Stimulated activated effector memory CD8-positive, alpha-beta T cell treated with anti-CD3 and anti-CD28 coated beads, Interleukin-12 subunit alpha, Interleukin-12 subunit beta, amount 100 ng/mL, for 72 hours (primary cell): ENCODE measurements at regions not wholly inside any gene's neighbourhood (a gene's known extent, or its start where the extent isn't known, plus 50 kb on each side); places are given as distances from the start of the nearest gene placed in this dataset.

Source experiments
- ATAC-seq: fragments of 150-1000 bp; cut with Tn5 transposase; 2 replicates; pipeline ENCODE4 v1.10.0; 2021
- DNase-seq, 2 donors: peaks; one replicate each; pipeline ENCODE4 v3.0.0; 2021 to 2022; ENCODE audit warnings: low spot score in 2 of 2
- H3K27ac Mint-ChIP-seq: one replicate; pipeline ENCODE4 v1.8.0; 2022; ENCODE audit warnings: mild to moderate bottlenecking, mixed read lengths
- H3K36me3 Mint-ChIP-seq: one replicate; pipeline ENCODE4 v1.8.0; 2022; ENCODE audit warnings: mild to moderate bottlenecking, mixed read lengths
- H3K4me1 Mint-ChIP-seq: one replicate; pipeline ENCODE4 v1.8.0; 2022; ENCODE audit warnings: mixed read lengths
- H3K4me3 Mint-ChIP-seq: one replicate; pipeline ENCODE4 v1.8.0; 2022; ENCODE audit warnings: mild to moderate bottlenecking, mixed read lengths
- H3K9me3 Mint-ChIP-seq: one replicate; pipeline ENCODE4 v1.8.0; 2022; ENCODE audit warnings: mixed read lengths

DNA sequence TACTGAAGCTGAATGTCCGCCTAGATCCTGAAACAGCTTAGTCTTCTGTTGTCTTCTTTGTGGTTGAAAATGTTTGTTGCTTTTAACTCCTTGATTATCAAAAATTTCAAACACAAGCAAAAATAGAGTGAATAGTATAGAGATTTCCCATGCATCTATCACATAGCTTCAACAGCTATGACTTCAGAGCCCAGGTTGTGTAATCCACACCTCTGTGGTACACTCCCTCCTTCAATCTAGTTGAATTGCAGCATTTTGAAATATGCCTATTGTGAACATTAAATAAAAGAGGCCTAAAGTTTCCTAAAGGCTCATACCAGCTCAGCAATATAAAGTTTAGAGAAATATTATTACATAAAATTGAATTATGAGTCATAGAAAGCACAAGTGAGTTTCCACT, 204.7 kb upstream of the HDAC9 start:
- peak overlapping the region; percentile 5 for H3K27ac Mint-ChIP-seq
- H3K4me1 Mint-ChIP-seq = peaks cover 39% of the 10 kb centered on the region
- DNase-seq = no peak
- no peaks in the 10 kb centered on the region for H3K36me3 Mint-ChIP-seq
- peak overlapping the region; percentile 53 for H3K4me3 Mint-ChIP-seq
- ATAC-seq = peak; percentile 52
- H3K9me3 Mint-ChIP-seq = no peaks in the 10 kb centered on the region

DNA sequence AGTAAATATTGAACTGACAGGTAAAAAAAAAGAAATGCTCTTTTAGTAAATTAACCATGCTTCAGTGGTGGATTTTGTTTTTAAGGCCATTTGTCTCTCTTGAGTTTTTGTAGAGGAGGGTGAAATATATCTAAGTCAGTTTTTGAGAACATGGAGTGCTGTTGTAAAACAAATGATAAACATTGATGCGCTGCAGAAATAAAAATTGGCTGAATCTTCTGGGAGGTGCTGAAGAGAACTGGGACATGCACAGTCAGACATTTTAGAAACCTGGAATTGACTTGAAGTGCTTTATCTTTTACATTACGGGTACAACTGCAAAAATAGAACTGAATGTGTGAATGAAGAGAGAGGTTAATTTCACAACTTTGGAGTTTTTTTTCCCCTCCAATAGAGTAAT, 203.0 kb upstream of the HDAC9 start:
- H3K27ac Mint-ChIP-seq = no peak overlapping the region
- H3K4me1 Mint-ChIP-seq = peaks cover 45% of the 10 kb centered on the region
- no peaks in the 10 kb centered on the region for H3K9me3 Mint-ChIP-seq
- ATAC-seq = no peak
- no peak for DNase-seq
- peak overlapping the region; percentile 34 for H3K4me3 Mint-ChIP-seq
- no peaks in the 10 kb centered on the region for H3K36me3 Mint-ChIP-seq

- Mint-ChIP-seq H3K27ac (no peak overlapping the region), H3K4me1 (peaks cover 39% of the 10 kb centered on the region), H3K36me3 (no peaks in the 10 kb centered on the region), H3K4me3 (no peak overlapping the region), H3K9me3 (no peaks in the 10 kb centered on the region)
- no peak for ATAC-seq
- DNase-seq = no peak
Observed at GRCh38 chr7:18293759-18294158, 201.8 kb upstream of the HDAC9 start.

GRCh38 chr7:18294411-18294810, 201.1 kb upstream of the HDAC9 start:
- H3K9me3 Mint-ChIP-seq = no peaks in the 10 kb centered on the region
- DNase-seq (no peak), ATAC-seq (no peak)
- H3K36me3 Mint-ChIP-seq = no peaks in the 10 kb centered on the region
- peaks cover 36% of the 10 kb centered on the region for H3K4me1 Mint-ChIP-seq
- H3K27ac Mint-ChIP-seq = no peak overlapping the region
- no peak overlapping the region for H3K4me3 Mint-ChIP-seq

- no peaks in the 10 kb centered on the region for H3K9me3 Mint-ChIP-seq
- H3K27ac Mint-ChIP-seq = no peak overlapping the region
- no peak overlapping the region for H3K4me3 Mint-ChIP-seq
- DNase-seq (no peak), ATAC-seq (no peak)
- H3K4me1 Mint-ChIP-seq = peaks cover 21% of the 10 kb centered on the region
- H3K36me3 Mint-ChIP-seq = no peaks in the 10 kb centered on the region
Observed at GRCh38 chr7:18295781-18296423, 199.6 kb upstream of the HDAC9 start.

- ATAC-seq (no peak), DNase-seq (no peak)
- Mint-ChIP-seq H3K36me3 (no peaks in the 10 kb centered on the region), H3K4me1 (peaks cover 16% of the 10 kb centered on the region), H3K4me3 (no peak overlapping the region), H3K9me3 (no peaks in the 10 kb centered on the region), H3K27ac (no peak overlapping the region)
Observed at GRCh38 chr7:18302097-18302496, 193.5 kb upstream of the HDAC9 start.

DNA sequence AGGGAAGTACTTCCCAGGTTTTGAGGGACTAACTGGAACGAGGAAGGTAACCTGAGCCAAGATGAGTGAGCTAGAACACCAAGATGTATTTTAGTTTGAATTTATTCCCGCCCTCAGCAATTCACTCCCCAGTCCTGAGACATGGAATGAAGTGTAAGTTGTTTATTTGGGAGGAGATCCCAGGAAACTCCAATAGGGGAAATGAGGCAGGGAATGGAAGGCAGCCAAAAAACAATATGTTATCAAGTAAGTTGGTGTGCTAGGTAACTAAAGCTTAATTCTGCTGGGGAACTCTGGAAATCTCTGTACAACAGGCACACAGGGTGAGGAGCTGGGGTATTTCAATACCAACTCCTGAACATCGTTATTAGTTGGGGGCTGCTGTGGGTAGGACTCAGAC, 189.7 kb upstream of the HDAC9 start:
- Mint-ChIP-seq H3K27ac (no peak overlapping the region), H3K9me3 (no peaks in the 10 kb centered on the region), H3K4me1 (peaks cover 16% of the 10 kb centered on the region), H3K4me3 (no peak overlapping the region), H3K36me3 (no peaks in the 10 kb centered on the region)
- peak; percentile 31 for ATAC-seq
- no peak for DNase-seq

GRCh38 chr7:18306696-18307095, 188.9 kb upstream of the HDAC9 start:
- no peak for DNase-seq
- H3K27ac Mint-ChIP-seq = no peak overlapping the region
- peaks cover 20% of the 10 kb centered on the region for H3K4me1 Mint-ChIP-seq
- no peaks in the 10 kb centered on the region for H3K9me3 Mint-ChIP-seq
- H3K4me3 Mint-ChIP-seq = no peak overlapping the region
- H3K36me3 Mint-ChIP-seq = no peaks in the 10 kb centered on the region
- ATAC-seq = no peak

DNA sequence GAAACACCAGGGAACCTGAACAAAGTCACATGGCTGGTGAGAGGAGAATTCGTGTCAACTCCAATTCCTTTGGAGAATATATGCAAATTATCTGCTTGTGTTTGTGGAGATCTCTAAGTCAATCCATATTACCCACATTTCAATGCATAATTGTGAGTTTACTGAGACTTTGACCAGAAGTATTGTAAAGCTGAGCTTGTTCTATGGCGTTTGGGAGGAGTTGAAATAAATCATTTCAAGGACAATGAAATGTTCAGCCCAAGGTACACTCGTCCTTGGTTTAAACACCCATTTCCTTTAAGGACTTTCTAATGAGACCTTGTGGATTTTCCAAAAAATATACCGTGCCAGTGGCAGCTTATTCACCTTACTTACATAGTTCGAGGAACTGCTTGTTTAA, 186.6 kb upstream of the HDAC9 start:
- ATAC-seq = no peak
- Mint-ChIP-seq H3K36me3 (no peaks in the 10 kb centered on the region), H3K4me1 (peaks cover 17% of the 10 kb centered on the region), H3K27ac (no peak overlapping the region), H3K4me3 (no peak overlapping the region), H3K9me3 (no peaks in the 10 kb centered on the region)
- DNase-seq = no peak

DNA sequence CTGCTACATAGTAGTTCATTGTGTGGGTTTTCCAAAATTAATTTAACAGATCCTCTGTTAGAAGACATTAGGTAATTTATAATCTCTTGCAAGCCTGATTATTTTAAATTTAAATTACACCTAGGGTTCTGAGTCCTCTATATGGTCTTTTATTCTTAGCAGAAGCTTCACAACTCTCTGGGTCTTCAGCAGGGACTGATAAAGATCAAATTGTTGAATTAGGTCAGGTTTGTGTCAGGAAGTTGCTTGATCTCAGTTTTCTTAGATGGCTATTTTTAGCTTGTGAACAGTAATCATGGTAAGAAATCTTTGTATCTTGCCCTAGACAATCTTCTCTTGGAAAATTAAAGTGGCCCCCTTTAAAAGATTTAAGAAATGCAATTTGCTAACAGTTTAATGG, 183.1 kb upstream of the HDAC9 start:
- Mint-ChIP-seq H3K4me1 (peaks cover 11% of the 10 kb centered on the region), H3K9me3 (no peaks in the 10 kb centered on the region), H3K4me3 (no peak overlapping the region), H3K27ac (peak overlapping the region; percentile 40), H3K36me3 (no peaks in the 10 kb centered on the region)
- DNase-seq (no peak), ATAC-seq (no peak)

GRCh38 chr7:18313965-18314364, 181.6 kb upstream of the HDAC9 start:
- ATAC-seq = no peak
- no peaks in the 10 kb centered on the region for H3K36me3 Mint-ChIP-seq

GRCh38 chr7:18315241-18315640, 180.3 kb upstream of the HDAC9 start:
- peak; percentile 76 for ATAC-seq
- DNase-seq = no peak
- Mint-ChIP-seq H3K4me3 (no peak overlapping the region), H3K9me3 (no peaks in the 10 kb centered on the region), H3K4me1 (peaks cover 14% of the 10 kb centered on the region), H3K27ac (no peak overlapping the region), H3K36me3 (no peaks in the 10 kb centered on the region)

More at GRCh38 chr7:18313965-18314364, 181.6 kb upstream of the HDAC9 start:
- Mint-ChIP-seq H3K4me3 (no peak overlapping the region), H3K4me1 (peaks cover 11% of the 10 kb centered on the region), H3K27ac (no peak overlapping the region), H3K9me3 (no peaks in the 10 kb centered on the region)
- DNase-seq = no peak

DNA sequence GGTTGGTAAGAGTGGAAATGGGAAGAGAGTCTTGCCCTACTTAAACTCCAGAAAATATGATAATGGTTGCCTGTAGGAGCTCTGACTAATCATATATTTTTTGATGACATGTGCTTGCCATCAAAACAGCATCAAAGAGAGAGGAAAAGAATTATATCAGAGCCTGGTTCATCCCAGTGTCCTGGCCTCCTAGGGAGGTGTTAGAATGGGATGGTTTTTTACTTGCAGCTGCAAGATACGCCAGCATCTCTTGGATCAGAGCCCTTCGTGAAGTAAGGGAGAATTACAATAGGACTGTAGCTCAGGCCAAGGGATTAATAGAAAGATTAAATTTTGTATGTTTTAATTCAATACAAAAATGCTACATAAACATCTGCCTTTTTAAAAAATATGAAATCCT, 177.6 kb upstream of the HDAC9 start:
- DNase-seq = no peak
- H3K36me3 Mint-ChIP-seq = no peaks in the 10 kb centered on the region

GRCh38 chr7:18320422-18320821, 175.1 kb upstream of the HDAC9 start:
- Mint-ChIP-seq H3K4me1 (peaks cover 13% of the 10 kb centered on the region), H3K4me3 (peak overlapping the region; percentile 25), H3K9me3 (no peaks in the 10 kb centered on the region), H3K27ac (peak overlapping the region; percentile 72), H3K36me3 (no peaks in the 10 kb centered on the region)
- no peak for DNase-seq
- ATAC-seq = no peak

More for the DNA sequence above, 177.6 kb upstream of the HDAC9 start:
- Mint-ChIP-seq H3K4me3 (no peak overlapping the region), H3K4me1 (peaks cover 13% of the 10 kb centered on the region), H3K27ac (no peak overlapping the region), H3K9me3 (no peaks in the 10 kb centered on the region)
- no peak for ATAC-seq

GRCh38 chr7:18320971-18321567, 174.5 kb upstream of the HDAC9 start:
- Mint-ChIP-seq H3K4me3 (no peak overlapping the region), H3K27ac (no peak overlapping the region), H3K4me1 (peaks cover 13% of the 10 kb centered on the region), H3K9me3 (no peaks in the 10 kb centered on the region), H3K36me3 (no peaks in the 10 kb centered on the region)
- DNase-seq (no peak), ATAC-seq (peak; percentile 80)

DNA sequence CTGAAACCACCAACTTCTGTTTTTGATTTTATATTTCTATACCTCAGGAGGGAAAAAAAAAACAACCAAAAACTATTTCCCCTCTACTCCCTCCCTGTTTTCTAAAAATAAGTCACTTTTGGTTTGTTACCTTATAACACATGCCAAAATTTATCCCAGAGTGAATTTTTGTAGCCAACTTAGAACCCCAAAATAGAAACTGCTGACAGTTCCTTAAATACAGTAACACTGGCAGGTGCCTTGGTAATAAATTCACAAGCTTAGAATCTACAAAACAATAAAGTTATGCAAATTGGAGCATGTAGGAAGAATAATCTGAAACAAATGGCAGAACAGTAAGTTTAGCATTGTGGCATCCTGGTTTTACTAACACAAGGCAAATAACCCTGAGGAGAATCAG, 165.0 kb upstream of the HDAC9 start:
- no peak for ATAC-seq
- H3K27ac Mint-ChIP-seq = no peak overlapping the region
- H3K4me1 Mint-ChIP-seq = no peaks in the 10 kb centered on the region
- H3K9me3 Mint-ChIP-seq = peaks cover 2% of the 10 kb centered on the region
- H3K36me3 Mint-ChIP-seq = no peaks in the 10 kb centered on the region
- no peak for DNase-seq
- H3K4me3 Mint-ChIP-seq = no peak overlapping the region
